GM21381 (cell line): ENCODE measurements at regions not wholly inside any gene's neighbourhood (a gene's known extent, or its start where the extent isn't known, plus 50 kb on each side); places are given as distances from the start of the nearest gene placed in this dataset.

Source experiments
- ATAC-seq: cut with Tn5 transposase; IDR thresholded peaks from one replicate; pipeline ENCODE4 v1.9.1; 2021; ENCODE audit warnings: mild to moderate bottlenecking, moderate library complexity; ENCODE audit not compliant: unreplicated experiment

DNA sequence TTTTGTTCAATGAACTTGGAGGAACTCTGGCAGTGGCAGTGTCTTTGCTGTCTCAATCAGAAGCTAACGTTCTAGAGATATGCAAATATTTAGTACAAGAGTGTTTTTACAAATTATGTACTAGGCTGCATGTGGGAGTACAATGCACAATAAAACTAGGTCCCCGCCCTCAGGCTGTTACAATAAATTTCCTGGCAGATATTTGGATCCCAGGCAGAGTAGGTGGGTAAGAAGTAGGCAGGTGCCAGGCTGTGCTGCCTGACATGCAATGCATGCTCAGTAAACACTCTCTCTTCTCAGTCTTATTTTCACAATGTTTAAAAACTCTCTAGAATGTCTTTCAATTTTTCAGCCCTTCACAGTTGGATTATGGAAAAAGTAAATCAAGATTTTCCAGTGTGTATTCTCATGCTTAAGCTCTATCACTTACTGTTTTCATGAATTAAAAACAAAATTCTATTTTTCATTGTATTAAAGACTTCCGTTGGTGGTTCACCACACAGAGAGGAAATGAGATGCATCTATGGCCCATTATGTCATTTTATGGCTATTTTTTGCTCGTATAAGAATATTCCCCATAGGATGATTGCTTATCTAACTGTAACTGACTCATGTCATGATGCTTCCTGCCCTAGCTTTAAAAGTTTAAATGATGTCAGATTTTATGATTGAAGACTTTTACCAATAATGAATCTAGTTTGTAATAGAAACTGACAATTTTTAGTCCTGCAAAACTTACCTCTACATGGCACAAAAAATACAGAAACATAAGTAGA, 346.1 kb downstream of the RND3 start:
- ATAC-seq, result no peak

DNA sequence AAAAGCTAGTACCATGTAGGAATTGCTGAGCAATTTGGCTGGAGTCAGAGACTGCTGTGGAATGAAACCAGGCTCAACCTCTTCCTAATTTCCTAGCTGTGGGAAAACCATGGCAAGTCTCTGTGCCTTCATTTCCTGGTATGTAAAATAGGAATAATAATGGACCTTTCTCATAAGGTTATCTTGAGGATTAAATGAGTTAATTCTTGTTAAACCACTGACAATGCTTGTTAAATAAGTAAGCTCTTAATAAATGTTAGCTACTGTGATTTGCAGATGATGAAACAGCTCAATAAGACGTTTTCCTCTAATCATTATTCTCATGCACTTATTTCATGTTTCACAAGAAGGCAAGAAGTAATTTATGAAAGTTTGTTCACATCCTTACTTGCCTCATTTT, 346.7 kb downstream of the RND3 start:
- no peak for ATAC-seq

DNA sequence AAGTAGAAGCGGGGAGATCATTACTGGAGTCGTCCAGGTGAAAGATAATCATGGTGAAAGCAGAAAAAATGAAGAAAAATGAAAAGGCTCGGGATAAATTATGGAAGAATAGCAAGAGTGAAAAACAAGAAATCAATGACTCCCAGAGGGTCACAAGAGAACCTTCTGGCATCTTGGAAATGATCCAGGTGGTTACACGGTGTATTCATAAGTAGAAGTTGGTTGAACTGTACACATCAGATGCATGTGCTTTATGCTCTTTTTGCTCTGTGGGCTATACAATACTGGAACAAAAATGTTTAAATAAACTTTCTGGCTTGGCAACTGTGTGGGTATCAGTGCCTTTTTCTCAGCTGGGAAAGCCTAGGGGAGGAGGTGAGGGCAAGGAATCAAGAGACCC, 348.9 kb downstream of the RND3 start:
- no peak for ATAC-seq

DNA sequence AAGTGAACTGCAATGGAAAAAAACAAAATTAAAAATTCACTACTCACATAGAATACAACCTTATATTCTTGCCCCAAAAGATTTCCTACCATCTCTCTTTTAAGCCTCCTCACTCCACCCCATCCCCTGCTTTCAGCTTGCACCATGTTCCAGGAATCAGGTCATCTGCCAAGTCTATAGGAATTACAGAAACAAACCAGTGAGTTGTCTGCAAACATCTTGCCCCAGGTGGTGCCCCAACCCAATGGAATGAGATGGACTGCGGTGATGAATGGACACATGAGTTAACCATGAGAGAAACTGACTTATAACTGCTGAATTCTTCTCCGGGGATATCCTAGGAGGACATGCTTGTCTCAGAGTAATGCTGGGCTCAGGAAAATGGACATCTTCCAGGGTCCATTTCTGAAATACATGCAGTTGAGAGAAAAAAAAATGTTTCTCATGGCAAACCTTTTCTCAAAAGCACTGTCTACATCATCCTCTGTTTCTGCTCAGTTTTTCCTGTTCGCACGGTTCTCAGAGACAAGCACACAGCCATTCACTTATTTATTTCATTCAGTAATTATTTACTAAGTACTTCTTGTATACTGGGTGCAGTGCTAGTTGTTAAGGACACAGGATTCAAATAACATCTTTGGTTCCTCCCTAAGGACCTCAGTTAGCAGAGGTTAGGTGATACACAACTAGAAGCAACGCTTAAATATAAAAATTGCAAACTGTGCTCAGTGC, 350.0 kb downstream of the RND3 start:
- no peak for ATAC-seq

DNA sequence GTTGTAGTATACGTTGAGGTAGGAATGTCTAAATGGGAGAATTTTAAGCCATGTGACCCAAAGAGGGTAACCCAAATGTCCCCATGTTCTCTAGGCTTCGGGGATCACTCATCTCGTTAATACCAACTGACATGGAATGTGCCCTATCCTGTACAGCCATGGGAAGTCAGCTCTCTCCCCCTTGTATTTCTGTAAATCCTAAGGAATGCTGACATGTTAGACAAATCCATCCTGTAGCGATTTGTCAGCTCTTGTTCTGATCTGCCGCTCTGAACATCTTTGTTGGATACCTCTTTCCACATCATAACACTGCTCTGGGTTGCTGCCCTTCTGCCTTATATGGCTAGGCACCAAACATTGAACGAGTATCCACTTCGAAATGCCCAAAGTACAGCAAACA, 350.6 kb downstream of the RND3 start:
- ATAC-seq, result no peak

DNA sequence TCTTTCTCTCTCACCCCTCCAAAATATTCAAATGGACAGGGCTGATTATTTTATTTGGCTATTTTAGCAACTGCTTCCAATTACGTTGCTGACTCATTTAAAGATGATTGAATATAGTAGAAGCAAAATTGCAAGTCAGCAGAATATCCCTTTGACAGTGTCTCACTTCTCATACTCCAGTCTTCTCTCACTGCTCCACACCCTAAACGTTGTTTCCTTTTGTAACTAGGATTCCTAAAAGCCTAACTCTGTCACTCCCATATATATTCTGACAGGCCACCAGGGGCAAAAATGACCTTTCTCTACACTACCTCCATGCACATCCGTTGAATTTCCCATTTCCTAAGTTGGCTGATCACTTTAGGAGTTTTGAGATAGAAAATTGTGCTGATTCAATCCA, 351.1 kb downstream of the RND3 start:
- ATAC-seq, result no peak

DNA sequence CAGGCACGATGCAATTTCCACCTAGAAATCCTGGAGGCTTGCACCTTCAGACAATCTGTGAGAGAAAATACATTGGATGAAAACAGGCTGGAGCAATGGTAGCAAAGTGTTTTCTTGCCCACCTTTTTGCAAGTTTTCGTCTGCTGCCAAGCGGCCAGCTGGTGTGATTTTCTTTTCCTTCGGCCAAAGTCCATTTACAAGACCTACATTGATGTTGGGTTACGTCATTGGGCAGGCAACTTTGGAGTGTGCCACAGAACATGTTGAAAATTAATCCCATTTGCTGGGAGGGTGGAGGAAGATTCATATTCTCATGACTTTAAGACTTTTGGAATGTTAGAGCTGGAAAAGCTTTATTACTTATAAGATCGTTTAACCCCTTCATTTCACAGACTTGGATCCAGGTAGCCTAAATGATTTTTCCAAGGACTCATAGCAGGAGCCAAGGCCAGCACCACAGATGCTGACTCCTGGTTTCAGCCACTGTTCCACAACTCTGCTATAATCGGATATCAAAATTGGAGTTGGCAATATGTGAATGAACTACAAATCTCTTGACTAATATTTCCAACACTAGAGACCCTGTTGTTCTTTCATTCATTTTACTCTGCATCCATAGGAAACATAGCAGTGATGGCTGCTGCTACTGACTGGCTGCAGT, 352.1 kb downstream of the RND3 start:
- no peak for ATAC-seq

DNA sequence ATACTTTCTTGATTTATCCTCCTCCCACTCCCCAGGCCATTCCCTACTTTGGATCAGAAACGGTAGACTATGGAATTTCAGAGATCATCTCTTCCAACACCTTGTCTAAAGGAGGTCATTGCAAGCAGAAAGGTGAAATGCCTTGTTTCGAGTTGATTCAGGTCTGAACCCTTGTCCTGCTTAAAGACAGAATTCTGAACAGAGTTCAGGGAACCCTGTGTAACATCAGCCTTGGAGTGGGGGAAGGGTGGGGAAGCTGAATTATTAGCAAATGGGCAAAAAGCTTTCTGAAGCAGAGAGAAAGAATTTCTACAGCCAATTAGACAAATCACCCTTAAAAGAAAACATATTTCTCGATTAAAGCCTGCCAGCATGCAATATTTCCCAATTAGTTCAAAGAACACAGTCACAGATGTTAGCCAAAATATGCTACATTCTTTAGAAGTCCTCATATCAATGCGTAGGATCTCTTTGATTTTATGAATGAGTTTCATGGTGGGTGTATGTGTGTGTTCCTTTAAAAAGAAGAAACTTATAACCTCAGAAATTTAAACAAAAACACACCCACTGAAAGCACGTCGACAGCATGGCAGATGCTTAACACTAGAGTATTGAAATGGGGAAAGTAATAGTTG, 353.1 kb downstream of the RND3 start:
- no peak for ATAC-seq

DNA sequence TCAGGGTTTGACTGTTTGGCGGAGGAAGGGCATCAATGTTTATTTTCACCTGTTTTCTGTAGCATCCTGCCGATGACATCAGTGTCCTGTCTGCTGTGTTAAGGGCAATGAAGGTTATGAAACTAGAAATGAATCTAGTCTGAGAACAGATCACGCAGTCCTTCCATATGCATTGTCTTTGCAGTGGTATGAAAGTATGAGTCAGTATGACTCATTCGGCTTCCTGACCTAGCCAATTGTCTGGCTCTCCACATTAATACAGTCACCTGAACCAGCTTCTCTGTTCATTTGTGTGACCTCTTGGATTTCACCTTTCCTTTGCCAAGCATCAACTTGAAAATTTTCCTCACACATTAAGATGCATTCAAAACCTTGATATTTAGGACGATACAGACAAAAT, 353.8 kb downstream of the RND3 start:
- peak; percentile 82 for ATAC-seq

DNA sequence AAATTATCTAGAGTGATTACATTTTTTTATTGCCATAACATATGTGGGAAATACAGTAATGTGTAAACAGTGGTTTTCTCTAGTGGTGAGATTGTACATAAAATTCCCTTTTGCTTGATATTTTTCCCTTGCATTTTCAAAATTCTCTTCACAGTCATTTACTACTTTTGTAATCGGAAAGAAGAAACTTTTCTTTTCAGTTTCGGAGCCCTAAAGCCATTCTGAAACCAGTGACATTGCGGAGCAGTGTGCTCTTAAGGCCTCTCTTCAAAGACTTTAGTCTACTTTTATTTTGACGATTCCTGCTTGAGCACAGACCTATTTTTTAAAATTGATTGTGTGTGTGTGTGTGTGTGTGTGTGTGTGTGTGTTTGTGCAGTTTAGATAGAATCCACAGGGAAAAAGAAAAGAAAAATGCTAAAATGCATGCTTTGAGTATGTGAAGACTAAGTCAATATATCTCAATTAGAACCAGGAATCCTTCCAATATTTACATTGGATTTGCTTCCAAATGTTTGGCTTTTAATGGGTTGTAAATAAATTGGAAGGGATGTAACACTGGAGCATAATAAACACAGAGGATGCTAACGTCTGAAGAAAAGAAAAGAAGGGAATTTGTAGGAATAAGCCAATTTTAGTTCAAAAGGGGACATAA, 357.4 kb downstream of the RND3 start:
- ATAC-seq, result no peak

DNA sequence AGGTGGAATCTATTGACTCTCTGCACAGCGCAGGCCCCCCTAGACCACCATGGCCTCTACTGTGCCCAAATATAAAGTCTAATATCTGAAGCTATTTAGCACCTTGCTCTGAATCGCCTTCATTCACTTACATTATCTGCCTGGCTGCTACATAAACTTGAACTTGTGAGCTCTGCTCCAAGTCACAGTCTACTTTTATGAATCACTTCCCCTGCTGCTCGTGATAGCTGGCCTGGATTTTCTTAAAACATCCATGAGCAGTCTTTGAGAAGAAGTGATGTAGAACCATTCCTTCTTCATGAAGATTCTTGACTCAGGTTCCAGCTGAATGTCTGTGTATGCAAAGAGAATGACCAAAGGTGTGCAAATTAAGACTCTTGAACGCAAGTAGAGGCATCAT, 359.5 kb downstream of the RND3 start:
- no peak for ATAC-seq

DNA sequence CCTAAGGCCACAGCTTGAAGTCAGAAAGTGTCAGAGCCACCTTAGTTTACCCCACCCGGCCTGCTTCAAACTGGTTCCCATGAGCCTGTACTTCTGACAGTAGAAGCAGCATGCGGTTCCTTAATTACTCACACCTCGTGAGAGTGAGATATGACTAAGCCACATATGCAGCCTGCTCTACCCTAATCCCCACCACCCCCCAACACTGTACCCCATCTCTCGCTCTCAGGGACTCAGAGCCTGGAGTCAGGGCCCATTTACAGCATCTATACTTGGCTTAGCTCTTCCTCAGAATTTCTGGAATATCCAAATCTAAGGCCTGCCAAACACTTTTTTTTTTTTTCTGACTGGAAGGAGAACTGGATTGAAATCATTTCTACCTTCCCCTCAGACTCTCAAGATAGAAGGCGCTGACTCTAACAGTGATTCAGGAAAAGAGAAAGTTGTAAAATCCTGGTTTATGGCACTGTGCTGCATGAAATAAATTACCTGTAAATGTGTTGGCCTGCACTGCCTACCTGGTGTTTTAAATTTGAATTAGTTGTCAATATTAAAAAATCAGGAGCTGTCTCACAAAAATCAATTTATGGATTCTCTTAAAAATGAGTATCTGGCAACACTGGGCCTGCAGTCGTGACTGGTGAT, 360.0 kb downstream of the RND3 start:
- ATAC-seq, result no peak

DNA sequence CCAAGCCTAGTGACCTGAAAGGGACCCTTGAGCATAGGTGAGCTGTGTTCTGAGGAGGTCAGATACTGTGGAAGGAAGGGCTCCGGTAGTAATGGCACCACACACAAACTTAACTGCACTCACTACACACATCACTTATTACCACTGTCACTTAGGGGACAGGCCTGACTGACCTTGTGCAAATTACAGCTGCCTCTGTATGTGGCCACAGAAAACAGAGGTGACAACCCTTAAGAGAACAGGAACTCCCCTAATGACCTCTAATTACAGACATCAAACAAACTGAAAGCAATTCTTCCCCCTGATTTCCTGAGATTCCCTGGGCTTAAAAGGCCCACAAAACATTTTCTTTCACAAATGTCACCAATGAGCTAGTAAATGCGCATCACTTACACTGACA, 360.6 kb downstream of the RND3 start:
- ATAC-seq, result no peak

DNA sequence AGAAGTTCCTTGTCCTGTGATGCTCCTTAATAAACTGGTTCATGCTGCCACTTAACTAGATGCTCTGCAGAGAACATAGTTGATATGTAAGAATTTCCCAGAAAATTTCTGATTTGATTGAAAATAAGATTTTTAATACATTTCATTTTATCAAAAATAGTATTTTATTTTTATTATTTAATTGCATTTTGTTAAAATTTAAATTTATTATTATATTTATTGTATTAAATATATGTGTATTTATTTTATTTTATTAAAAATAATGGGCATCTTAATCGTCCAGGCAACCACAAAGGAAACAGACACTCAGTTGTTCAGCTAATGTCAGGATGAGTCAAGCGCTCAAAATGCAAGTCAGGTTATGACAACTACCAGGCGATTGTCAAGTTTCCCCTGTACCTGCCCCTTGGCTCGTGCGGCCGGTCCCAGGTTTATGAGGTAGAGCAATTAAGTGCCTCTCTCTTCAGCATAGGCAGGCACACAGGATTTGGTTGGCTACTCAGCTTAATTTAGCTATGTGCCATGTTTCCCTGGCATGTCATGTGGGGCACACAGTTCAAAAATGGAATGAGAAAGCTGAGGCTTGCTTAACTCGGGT, 361.2 kb downstream of the RND3 start:
- no peak for ATAC-seq

DNA sequence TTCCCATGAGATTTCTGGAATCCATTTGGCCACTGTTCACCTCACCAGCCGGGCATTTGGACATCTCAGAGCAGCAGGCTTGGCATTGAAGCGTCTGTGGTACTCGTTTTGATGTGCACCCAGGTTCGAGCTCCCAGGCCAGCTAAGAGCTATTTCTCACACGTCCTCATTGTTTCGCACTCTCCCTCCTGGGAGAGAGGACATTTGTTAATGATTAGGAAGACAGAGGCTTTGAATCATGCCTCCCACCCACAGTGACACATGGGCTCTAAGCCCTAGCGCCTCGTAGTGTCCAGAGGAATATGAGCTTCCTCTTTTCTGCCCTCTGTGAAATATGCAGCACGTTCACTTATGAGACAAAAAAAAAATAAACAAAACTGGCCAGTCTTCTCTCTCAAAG, 361.8 kb downstream of the RND3 start:
- no peak for ATAC-seq

DNA sequence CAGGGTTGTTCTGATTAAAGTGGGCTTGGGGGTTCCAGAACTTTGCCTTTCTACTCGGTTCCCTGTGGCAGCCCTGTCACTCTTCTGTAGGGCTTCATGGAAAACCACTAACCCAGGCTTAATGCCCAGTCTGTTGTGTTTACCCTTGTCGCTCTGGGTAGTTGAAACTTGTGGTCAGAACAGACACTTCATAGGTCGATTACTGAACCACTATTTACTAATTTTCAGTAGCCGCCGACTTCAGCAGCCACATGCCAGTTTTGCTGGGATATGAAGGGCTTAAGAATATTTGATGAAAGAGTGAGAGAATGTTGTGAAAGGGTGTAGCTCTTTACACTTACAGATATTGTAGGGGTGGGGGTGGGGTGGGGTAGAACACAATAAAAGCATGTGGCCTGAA, 362.3 kb downstream of the RND3 start:
- no peak for ATAC-seq

DNA sequence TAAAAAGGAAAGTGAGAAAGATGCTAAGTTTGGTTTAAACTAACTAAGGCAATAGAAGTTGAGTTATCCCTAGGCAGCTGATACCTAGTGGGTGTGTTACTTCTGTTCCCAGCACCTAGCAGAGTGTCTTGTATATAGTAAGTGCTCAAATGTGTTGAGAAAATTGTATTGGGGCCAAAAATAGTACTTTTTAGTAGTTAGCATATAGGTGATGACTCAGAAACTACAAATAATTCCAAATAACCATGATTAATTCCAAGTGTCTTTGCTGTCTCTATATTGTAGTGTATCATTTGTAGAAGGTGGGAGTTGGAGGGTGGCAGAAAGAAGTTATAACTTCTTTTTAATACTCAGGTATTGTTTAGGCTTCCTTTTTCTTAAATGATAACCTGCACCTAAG, 362.7 kb downstream of the RND3 start:
- no peak for ATAC-seq

DNA sequence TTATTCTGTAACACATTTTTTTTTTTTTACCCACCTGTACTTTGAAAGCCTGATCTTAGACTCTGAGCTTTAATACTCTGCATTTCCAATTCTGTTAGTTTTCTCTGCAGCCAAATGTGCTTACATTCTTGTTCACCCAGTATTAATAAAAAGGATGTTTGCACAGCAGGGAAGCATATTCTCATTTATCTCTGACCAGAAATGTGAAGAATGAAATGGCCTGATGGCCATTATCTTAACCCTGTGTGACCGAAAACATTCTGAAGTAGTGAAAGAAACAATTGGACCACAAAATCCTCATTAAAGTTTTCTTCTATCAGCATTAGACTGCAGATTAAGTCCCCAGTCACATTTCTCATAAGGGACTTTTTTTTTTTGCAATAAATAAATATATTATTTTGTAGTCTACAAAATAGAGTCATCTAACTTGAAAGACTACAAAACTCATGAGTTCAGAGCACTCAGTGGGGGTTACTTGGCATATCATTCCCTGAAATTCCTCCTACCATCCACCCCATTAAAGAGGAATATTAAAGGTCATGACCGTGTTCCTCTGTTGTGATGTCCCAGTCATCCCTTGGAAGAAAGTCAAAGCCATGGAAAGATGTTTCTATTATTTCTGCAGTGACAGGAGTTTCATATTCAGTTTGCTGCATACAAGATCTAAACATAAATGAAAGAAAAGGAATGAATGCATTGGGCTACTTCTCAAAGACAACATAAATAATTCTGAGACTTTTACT, 364.4 kb downstream of the RND3 start:
- no peak for ATAC-seq

DNA sequence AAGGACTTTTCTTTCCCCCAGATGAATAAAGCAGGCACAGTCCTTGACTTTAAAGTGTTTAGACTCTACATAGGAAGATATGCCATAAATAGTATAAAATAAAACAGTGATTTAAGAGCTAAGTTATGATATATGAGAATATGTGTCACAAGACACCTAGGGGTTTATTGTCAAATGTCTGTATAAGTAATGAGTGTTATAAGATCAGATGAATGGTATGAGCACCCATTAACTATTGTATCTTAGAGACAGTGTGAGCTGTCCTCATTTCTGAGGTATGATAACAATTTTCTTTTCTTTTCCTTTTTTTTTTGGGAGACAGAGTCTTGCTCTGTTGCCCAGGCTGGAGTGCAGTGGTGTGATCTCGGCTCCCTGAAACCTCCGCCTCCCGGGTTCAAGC, 365.3 kb downstream of the RND3 start:
- ATAC-seq, result no peak
